ENCODE measurements at regions not wholly inside any gene's neighbourhood (a gene's known extent, or its start where the extent isn't known, plus 50 kb on each side); places are given as distances from the start of the nearest gene placed in this dataset.
"Not testable (repeated sequence)": the region's sequence is repeated elsewhere in the genome, so short reads cannot be mapped to it uniquely, and the experiment has no call there.

GRCh38 chr2:7633566-7634153, 716.4 kb downstream of the RNF144A start:
- peaks cover 2% of the 10 kb centered on the region for H3K9me3 Mint-ChIP-seq
- H3K27me3 Mint-ChIP-seq (ENCODE audit: low read depth): no peaks in the 10 kb centered on the region
- H3K4me3 Mint-ChIP-seq: no peak overlapping the region
- no peak overlapping the region for H3K27ac Mint-ChIP-seq
- H3K4me1 Mint-ChIP-seq: no peaks in the 10 kb centered on the region
- no peaks in the 10 kb centered on the region for H3K36me3 Mint-ChIP-seq (ENCODE audit: low read depth)
- TF ChIP-seq CTCF (IDR thresholded peaks at IDR 0.05; ENCODE audit: unreplicated experiment in 3 of 3): no peak

- Mint-ChIP-seq H3K4me3 (no peak overlapping the region), H3K9me3 (peaks cover 2% of the 10 kb centered on the region), H3K27me3 (ENCODE audit: low read depth) (no peaks in the 10 kb centered on the region), H3K36me3 (ENCODE audit: low read depth) (no peaks in the 10 kb centered on the region), H3K4me1 (no peaks in the 10 kb centered on the region), H3K27ac (no peak overlapping the region)
- TF ChIP-seq CTCF (IDR thresholded peaks at IDR 0.05; ENCODE audit: unreplicated experiment in 3 of 3): no peak
Measured at GRCh38 chr2:7634409-7634808, 717.2 kb downstream of the RNF144A start.

- H3K9me3 Mint-ChIP-seq: peaks cover 23% of the 10 kb centered on the region
- no peaks in the 10 kb centered on the region for H3K4me1 Mint-ChIP-seq
- TF ChIP-seq CTCF (IDR thresholded peaks at IDR 0.05; ENCODE audit: unreplicated experiment in 3 of 3): no peak
- H3K27me3 Mint-ChIP-seq (ENCODE audit: low read depth): no peaks in the 10 kb centered on the region
- no peak overlapping the region for H3K27ac Mint-ChIP-seq
- H3K36me3 Mint-ChIP-seq (ENCODE audit: low read depth): peaks cover 4% of the 10 kb centered on the region
- no peak overlapping the region for H3K4me3 Mint-ChIP-seq
Measured at GRCh38 chr2:7639476-7639875, 722.3 kb downstream of the RNF144A start.

GRCh38 chr2:7641272-7641671, 724.1 kb downstream of the RNF144A start:
- H3K36me3 Mint-ChIP-seq (ENCODE audit: low read depth); H3K27ac Mint-ChIP-seq; H3K4me1 Mint-ChIP-seq; H3K4me3 Mint-ChIP-seq; H3K27me3 Mint-ChIP-seq (ENCODE audit: low read depth): not testable (repeated sequence)
- peaks cover 23% of the 10 kb centered on the region for H3K9me3 Mint-ChIP-seq

GRCh38 chr2:7646024-7646423, 728.8 kb downstream of the RNF144A start:
- H3K36me3 Mint-ChIP-seq (ENCODE audit: low read depth): peaks cover 4% of the 10 kb centered on the region
- no peak overlapping the region for H3K4me3 Mint-ChIP-seq
- H3K27ac Mint-ChIP-seq: no peak overlapping the region
- peaks cover 3% of the 10 kb centered on the region for H3K27me3 Mint-ChIP-seq (ENCODE audit: low read depth)
- H3K4me1 Mint-ChIP-seq: peaks cover 5% of the 10 kb centered on the region
- TF ChIP-seq CTCF (IDR thresholded peaks at IDR 0.05; ENCODE audit: unreplicated experiment in 3 of 3): no peak
- peaks cover 19% of the 10 kb centered on the region for H3K9me3 Mint-ChIP-seq

- peaks cover 4% of the 10 kb centered on the region for H3K36me3 Mint-ChIP-seq (ENCODE audit: low read depth)
- H3K9me3 Mint-ChIP-seq: peaks cover 16% of the 10 kb centered on the region
- no peak overlapping the region for H3K27ac Mint-ChIP-seq
- H3K4me3 Mint-ChIP-seq: no peak overlapping the region
- H3K27me3 Mint-ChIP-seq (ENCODE audit: low read depth): peaks cover 3% of the 10 kb centered on the region
- no peak for TF ChIP-seq CTCF (IDR thresholded peaks at IDR 0.05; ENCODE audit: unreplicated experiment in 3 of 3)
- peaks cover 5% of the 10 kb centered on the region for H3K4me1 Mint-ChIP-seq
Measured at GRCh38 chr2:7646661-7647060, 729.4 kb downstream of the RNF144A start.

Measured in nephron (organoid).